Inflammatory macrophage (primary cell): ENCODE measurements at regions not wholly inside any gene's neighbourhood (a gene's known extent, or its start where the extent isn't known, plus 50 kb on each side); places are given as distances from the start of the nearest gene placed in this dataset.

Experiments
- DNase-seq, 2 donors: peaks; one replicate each; pipeline ENCODE4 v3.0.0-alpha.2; 2020 to 2022

DNA sequence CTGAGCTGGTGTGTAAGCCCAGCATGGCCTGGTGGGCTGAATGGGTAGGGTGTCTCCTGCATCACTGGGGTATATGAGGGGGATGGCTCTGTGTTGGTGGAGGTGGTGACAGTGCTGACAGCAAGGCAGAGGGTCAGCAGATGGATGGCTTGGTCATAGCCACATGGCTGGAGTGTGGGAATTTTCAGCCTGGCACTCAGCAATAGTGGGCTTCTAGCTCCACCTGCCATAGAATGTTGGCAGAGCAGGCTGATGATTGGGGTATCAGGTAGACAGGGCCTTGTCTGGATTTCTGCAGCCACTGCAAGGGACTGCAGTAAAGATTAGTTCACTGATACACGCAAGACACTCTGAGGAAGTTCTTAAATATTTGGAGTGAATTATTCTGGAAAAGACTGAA lies 137.5 kb upstream of the BACH2 start:
- no peak for DNase-seq

DNA sequence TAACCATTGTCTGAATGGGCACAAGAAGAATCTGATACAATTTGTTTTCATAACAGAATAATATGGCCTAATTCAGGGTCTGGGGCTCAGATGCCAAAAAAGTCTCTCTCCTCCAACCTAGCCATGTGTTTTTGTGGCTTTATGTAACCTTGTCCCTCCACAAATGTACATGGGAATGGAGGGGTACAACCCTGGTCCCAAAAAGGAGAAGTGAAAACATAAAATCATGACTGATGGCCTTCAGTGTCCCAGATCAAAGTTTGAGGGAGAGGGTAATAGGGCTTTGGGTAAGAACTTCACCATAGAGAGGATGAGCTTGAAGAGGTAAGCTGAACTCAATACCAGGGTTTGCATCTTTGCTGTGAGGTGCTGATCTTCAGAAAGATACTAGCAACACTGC lies 136.3 kb upstream of the BACH2 start:
- DNase-seq, result no peak

DNA sequence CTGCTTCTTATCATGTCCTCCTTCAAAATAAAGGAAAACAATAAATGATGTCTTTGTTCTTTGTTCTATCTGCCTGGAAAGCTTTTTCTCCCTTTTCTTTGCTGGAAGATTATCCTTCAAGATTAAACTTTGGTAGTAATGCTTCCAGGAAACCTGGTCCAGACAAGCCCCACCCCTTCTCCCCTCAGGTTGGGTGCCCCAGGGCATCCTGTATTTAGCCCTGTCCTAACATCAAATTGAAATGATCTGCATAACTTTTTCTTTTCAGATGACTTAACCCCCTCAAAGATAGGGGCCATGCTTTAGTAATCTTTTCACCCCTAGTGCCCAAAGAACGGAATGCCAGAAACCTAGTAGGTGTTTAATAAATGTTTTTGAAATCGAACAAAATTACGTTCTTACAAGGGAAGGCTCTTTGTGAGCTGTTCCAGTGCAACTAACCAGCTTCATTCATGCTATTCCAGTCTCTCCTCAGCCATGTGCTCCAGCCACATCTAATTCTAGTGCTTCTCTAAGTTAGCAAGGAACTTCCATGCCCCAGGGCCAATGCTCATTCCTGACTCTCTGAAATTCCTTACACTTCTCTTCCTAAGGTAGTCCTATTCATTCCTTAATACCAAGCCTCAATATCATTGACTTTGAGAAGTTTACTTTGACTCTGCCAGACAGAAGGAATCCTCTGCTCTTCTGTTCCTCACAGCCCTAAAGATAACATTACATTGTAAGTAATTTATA lies 135.6 kb upstream of the BACH2 start:
- no peak for DNase-seq

DNA sequence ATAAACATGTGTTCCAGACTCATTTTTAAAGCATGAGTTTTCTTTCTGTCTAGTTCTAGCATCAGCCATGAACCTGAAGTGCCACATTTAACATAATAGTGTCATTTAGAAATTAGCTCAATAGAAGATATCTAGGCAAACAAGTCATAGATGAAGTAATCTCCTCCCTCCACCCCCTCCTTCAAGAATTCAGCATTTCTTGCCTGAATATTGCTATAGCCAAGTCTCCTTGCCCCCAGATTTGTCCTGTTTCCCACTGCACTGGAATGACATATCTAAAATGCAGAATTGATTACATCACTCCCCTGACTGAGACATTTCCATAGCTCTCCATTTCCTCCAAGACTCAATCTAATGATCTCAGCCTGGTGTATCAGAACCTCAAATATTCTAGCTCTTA lies 134.9 kb upstream of the BACH2 start:
- no peak for DNase-seq

DNA sequence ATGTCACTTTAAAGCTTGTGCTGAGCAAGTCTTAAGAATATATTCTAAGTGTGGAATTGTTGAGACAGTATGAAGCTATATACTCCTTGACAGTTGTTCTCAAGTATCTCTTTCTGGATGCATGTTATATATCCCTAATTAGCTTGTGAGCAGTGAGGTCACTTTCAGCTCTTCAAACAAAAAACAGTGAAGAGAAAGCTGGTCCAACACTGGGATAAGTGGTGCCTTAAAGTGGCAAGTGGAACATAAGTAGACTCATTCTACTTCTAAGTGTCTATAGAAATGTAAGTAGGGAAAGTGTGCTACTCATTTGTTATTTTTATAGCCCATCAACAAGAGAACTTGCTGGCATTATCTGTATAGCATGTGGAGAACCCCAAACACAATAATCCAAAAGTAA lies 133.1 kb upstream of the BACH2 start:
- no peak for DNase-seq

DNA sequence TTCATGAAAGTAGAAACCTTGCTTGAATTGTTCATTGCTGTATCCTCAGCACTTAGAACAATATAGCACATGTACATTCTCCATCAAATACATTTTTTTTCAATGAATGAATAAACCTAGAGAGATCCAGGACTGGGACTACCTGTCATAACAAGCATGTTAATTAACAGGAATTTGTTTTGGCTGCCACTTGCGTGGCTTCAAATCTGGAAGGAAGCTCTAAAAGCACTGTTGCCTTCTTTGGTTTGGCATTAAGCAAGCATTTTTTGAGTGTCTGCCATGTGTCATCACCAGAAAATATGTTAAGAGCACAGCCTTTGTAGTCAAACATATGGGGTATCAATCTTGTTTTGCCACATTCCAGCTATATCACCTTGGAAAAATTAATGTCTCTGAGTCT lies 131.9 kb upstream of the BACH2 start:
- no peak for DNase-seq

DNA sequence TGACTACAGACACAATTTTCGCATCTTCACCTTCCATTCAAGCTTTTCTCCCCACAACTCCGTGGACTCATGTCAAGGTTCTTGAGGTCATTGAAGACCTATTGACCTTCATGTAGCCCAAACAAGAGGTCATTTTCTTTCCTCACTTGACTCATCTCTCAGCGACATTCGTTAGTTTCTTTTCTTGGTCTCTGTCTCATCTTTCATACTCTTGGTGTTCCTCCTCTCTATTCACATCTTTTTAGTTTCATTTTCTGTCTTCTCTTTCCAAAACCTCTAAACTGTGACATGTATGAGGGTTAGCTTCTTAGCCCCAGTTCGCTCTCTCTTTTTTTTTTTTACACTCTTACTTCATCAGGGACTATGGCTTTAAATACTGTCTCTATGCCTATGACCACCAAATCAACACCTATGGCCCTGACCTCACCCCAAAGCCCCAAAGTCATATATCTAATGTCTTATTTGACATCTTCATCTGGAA lies 128.6 kb upstream of the BACH2 start:
- no peak for DNase-seq

DNA sequence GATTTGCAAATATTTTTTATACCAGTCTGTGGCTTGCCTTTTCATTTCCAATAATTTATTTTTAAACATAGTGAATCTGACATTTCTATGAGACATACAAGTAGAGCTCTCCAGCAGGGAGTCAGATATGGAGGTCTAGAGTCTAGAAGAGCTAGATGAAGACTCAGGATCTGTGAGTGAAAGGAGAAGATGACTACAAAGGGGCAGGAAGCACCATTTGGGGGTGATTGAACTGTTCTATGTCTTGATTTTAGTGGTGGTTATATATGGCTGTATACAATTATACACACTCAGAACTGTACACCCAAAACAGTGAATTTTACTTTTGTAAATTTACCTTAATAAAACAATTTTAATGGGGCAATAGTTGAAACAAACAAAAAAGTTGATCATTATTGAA lies 127.9 kb upstream of the BACH2 start:
- no peak for DNase-seq

DNA sequence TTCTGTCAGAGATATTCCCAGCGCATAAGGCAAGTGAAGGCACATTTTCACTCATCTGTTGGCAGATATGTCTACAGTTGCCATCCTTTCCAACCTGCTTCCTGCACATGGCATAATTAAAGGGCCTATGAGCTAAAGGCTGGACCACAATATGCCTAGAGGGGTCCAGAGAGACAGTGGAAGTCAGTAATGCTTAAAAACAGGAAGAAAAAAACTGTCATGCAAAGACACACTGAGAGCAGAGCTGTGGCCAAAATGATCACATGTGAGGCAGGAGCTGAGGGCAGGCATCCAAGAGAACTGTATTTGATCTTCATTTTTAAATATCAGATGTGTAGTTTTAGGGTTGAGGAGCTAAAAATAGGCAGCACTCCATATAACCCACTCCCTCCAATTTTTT lies 125.0 kb upstream of the BACH2 start:
- no peak for DNase-seq

DNA sequence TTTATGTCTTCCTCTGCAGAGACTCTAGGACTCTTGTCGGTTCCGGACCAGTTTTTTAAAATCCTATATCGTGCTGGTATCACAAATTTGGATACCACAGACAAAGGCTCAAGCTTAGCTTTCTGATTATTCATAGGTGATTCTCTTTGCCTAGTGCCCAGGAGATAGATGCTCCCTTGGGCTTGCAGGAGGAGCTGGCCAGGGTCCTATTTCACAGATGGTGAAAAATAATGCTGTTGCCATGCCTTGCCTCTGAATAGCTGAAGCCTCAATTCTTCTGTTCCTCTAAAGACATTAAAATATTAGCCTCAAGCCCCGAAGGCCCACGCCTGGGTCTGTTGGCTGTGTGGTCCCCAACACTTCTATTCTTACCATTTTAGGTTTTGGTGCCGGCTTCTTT lies 123.9 kb upstream of the BACH2 start:
- DNase-seq, result no peak

DNA sequence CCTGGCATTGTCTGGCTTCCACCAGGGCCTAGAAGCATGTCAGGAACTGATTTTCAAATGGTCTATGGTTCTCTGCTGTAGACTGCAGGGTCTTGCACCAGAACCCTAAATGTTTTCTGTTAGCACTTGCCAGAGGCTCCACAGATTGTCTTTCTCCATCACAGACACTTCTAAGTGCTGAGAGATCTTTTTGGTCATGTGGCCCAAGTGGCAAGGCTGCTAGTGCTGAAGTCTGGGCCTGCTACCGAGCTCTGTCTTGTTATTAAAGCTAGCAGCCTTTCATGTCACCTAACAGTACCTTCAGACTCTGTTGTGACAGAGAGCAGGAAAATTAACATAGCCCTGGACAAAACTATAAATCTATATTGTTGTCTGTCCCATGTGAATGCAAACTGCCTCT lies 120.7 kb upstream of the BACH2 start:
- DNase-seq, result no peak

DNA sequence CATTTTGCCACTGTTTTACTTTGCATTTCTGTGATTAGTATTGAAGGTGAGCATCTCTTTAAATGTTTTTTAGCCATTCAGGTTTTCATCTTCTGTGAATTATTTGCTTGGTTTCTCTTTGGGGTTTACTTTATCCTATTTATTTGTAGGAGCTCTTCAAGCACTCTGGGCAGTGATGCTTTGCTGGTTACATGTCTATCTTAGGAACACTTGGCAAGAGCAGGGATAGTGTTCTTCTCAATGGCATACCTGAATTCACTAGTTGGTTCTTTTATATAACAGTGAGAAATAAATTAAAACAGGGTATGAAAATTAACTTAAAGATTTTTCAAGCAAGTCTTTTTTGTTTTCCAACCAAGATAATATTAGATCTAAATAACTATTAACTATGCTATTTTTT lies 119.7 kb upstream of the BACH2 start:
- DNase-seq, result no peak

DNA sequence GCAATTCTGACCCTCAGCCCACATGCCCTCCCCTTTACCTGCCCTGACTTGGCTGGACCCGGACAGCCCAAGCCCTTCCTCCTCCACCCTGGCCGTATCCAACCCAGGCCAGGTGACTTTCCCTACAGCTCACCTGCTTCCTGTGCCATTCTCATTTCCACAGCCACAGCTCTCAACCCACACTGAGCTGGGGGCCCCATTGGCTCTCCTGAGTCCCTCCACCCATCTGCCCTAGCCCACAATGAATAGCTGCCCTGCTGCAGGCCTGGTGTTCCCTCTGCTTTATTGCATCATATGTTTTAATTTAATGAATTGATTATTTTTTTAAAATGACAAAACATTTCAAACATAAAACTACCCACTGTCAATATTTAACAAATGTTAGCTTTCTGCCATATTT lies 118.5 kb upstream of the BACH2 start:
- no peak for DNase-seq

DNA sequence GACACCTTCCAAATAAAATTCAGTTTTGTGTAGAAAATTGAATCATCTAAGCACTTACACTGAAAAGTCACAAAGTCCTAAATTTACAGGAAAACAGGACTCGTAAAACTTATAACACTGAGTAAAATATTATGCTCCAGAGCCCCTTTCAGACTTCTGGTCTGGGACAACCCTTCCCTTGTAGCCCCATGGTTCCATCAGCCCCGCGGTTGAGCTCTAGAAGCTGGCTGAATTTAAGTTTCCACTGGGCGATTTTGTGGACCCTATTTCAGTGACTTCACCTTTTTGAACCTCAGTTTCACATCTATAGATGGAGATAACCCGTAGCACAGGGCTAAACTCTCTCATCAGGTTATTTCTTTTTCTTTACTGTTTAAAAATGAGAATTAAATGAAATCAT lies 117.7 kb upstream of the BACH2 start:
- DNase-seq, result no peak

DNA sequence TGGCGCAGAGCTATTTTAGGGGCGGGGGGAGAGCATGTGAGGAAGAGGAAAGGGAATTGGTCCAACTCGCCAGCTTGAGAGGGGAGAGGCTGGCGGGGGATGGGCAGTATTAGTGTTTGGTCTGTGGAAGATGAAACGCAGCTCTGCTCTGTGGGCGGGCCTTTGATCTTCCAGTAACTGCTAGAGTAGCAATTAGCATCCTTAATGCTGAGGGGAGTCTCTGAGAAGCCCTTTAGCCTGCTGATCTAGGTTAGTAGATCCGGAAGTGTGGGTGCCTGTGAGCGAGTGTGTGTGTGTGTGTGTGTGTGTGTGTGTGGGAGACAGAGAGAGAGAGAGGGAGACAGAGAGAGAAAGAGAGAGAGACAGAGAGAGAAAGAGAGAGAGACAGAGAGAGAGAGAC lies 117.2 kb upstream of the BACH2 start:
- DNase-seq, result no peak

DNA sequence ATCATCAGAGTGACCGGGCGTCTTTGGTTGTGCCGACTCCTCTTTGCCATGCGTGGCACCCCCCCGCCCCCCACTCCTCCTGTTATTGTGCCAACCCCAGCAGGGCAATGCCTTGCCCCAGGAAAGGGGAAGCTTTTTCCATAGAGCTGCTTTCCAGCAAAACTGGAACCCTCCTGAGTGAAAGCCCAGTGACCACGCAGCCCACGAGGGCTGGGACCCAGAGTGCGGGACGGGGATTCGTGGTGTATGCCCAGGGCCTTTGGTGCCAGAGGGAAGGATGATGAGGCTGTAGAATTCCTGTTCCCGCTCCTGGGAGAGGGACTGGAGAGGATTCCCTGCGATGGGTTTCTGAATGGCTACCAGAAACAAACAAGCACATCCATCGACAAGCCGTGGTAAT lies 116.8 kb upstream of the BACH2 start:
- DNase-seq, result no peak

DNA sequence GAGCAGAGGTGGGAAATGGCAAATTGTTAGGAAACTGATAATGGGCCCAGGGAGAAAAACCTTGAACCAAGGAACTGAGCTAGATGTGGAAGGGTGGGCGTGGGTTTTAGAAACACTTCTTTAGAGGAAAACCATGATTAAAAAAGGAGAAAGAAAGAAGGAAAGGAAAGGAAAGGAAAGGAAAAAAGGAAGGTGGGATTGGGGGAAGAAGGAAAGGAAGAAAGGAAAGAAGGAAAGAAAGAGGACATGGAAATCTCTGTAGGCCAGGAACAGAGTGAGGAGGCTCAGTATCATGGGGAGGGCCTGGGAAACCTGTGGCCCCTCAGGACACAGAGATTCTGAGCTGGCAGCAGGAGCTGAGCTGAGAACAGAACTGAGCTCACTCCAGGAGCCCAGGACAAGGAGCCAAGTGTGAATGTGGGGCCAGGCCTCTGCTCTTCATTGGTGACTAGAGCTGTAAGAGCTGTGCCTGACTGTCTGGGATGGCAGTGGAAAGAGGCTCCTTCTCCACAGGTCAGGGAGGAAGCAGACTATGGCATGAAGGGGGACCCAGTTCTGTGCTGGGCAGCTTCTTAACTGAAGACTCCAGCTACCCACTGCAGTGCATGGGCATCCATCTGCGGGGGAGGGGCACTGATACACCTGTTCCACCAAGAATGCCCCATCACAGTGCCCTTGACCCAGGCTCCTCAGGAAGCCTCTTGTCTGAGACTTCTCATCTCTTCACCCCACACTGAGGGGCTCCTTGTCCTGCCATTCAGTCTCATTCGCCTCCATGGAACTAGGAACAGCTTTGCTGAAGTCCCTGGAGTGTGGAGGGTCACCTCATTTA lies 116.1 kb upstream of the BACH2 start:
- no peak for DNase-seq

DNA sequence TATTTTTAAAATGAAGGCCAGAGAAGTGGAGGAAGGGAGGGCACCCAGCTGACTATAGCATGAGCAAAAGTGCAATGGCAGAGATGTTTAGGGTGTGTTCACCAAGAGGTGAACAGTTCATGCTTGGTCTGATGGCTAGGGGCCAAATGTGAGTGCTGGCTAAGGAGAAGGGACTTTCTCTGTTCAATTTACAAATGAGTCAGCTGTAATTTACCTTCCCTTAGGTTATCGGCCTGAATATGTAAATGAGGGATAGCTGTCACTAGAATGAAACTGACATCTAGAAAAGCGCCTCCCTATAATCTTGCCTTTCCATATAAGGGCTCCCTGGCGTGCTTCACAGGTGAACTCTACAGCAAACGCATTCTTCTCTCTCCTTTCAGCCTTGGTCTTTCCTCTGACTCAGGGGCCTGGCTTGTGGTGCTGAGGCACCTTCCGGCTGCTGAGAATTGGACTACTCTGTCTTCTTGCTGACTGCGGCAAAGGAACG lies 114.7 kb upstream of the BACH2 start:
- no peak for DNase-seq

DNA sequence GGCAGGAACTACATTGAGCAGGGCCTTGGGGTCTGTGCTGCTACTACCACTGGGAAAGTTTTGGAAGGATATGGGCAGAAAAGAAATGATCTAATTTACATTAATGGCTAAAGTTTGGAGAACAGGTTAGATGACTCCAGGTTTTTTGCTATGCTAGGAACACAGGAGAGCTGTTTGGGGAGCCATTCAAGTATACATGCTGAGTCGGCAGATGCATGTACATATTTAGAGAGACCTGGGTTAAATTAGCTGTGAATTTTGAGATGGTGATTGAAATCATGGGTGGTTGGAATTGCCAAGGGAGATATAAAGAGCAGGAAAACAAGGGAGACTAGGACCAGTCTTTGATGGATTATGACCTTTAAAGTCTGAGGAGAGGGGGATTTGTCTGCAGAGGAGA lies 113.1 kb upstream of the BACH2 start:
- no peak for DNase-seq

DNA sequence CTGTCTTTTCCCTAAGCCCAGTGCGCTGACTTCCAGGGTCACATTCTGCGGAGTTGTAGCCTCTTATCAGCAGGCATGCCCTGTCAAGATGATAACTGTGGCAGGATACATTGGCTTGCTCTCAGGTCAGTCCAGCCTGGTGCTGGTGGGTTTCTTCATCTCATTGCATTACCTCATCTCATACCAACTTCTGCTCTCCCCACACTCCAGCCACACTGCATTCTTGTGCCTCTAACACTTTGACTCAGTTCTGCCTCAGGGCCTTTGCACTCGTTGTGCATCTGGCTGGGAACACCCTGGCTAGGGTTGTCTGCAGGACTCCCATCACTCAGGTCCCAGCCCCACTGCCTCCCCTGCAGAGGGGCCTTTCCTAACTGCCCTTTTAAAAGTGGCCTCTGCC lies 110.3 kb upstream of the BACH2 start:
- no peak for DNase-seq

DNA sequence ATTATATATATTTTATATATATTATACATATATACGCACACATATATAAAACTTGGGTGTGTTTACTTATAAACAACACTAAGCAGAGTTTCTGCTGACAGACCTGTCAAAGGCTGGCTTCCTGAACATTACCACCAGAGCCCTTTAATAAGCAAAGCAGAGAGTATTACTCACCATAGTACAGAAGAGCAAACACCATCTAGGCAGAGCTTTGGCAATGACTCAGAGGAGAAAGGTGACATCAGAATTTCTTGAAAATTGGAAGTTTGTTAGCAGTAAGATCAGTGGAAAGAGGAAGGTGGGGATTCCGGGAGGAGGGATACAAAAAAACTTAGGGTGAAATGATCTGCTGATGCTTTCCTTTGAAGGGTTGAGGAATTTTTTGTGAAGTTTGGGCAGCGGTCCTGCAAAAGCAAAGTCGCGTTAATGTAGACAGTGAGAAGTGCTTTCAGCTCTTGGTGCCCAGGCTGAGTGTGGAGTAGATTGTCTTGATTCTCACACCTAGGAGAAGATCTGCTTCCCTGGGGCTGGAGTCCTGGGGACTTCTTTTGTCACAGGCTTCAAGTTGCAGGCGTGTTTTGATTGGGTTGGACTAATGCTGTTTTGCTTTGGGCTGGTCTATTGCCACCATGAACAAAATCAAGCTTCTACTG lies 109.6 kb upstream of the BACH2 start:
- peak; percentile 10 to 12 for DNase-seq

DNA sequence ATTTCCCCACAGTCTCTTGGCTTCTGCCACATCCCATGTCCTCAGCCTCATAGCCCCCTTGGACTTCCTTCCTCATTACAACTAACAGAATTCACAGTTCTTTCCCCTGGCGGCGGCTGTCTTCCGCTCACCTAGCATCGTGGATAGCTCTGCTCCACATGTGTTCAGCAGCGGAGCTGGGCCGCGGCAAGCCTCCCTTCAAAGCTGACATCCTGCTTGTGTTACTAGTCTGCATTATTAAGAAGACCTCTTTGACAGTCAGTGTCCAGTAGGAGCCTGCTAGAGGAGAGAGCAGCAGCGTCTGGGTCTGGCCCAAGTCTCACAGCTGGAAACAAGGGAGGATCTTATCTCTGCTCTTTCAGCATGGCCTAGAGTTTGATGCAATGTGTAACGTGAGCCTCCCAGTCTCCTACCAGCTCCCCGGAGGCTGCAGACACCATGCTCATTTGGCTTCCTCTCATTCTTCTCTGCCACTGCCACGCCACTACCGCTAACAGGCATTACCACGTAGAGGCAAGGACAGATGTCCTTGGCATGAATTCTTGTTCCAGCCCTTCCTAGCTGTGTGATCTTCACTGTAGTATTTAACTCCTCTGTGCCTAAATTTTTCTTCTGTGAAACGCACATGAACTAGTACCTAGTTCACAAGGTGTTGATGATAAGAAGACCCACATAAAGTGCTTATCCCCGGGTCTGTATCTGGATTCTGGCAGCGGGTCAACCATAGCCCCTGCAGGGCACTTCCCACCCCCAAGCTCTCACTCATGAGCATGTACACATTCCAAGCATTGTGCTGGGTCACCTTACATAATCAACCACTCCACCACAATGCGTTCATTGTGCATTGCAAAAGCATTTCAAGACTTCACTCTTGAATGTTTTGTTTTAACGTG lies 107.1 kb upstream of the BACH2 start:
- no peak for DNase-seq

DNA sequence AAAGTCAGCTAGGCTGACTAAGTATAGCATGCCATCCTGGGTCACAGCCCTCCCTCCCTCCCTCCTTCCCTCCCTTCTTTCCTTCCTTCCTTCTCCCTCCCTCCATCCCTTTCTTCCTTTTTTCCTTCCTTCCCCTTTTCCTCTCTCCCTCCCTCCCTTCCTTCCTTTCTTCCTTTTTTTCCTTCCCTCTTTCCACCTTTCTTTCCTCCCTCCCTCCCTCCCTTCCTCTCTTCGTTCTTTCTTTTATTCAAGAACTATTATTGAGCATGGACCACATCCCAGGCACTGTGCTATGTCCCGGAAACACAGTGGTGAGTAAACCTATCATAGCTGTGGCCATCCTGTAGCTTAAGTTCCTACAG lies 106.2 kb upstream of the BACH2 start:
- no peak for DNase-seq
